Sigmoid colon (tissue), 6 donors: ENCODE measurements at regions not wholly inside any gene's neighbourhood (a gene's known extent, or its start where the extent isn't known, plus 50 kb on each side); places are given as distances from the start of the nearest gene placed in this dataset.

Experiments
- DNase-seq: peaks from one replicate; pipeline ENCODE4 v3.0.0-alpha.2; 2019
- H3K27ac ChIP-seq, 4 donors: fragments of 200-600 bp; sonication (generic); one replicate each; pipeline ENCODE4 v1.5.1; 2016 to 2019; ENCODE audit warnings: mild to moderate bottlenecking in 1 of 4
- H3K27me3 ChIP-seq, 3 donors: fragments of 200-600 bp; sonication (generic); one replicate each; pipeline ENCODE4 v1.5.1; 2019; ENCODE audit warnings: mild to moderate bottlenecking in 1 of 3
- H3K36me3 ChIP-seq, 4 donors: fragments of 200-600 bp; sonication (generic); one replicate each; pipeline ENCODE4 v1.5.1; 2016 to 2019
- H3K4me1 ChIP-seq, 4 donors: fragments of 200-600 bp; sonication (generic); one replicate each; pipeline ENCODE4 v1.5.1; 2017 to 2019
- H3K4me3 ChIP-seq, 4 donors: fragments of 200-600 bp; sonication (generic); one replicate each; pipeline ENCODE4 v1.5.1; 2017 to 2019; ENCODE audit warnings: mild to moderate bottlenecking in 2 of 4, moderate library complexity in 1 of 4
- H3K9me3 ChIP-seq, 4 donors: fragments of 200-600 bp in 3 of 4; sonication (generic) in 3 of 4; one replicate each; pipeline versions ENCODE4 v1.5.1 to v1.6.1; 2013 to 2019
- CTCF ChIP-seq, 4 experiments: fragments of 450-650 bp in 3 of 4; fragments of 200-600 bp in 1 of 4; IDR thresholded peaks; one replicate each; pipeline ENCODE4 v1.5.1; 2016 to 2019; ENCODE audit warnings: antibody characterized with exemption in 4 of 4, mild to moderate bottlenecking in 3 of 4, moderate library complexity in 2 of 4
- EP300 ChIP-seq, 4 donors: sonication (generic); formaldehyde crosslinking; IDR thresholded peaks; one replicate each; pipeline ENCODE4 v1.6.1; 2017; ENCODE audit warnings: antibody characterized with exemption in 4 of 4
- POLR2A ChIP-seq, 2 donors: fragments of 450-650 bp; IDR thresholded peaks; one replicate each; pipeline ENCODE4 v1.6.1; 2016; ENCODE audit warnings: antibody characterized with exemption in 2 of 2, mild to moderate bottlenecking in 2 of 2, moderate library complexity in 2 of 2
- POLR2AphosphoS5 ChIP-seq, 4 donors: sonication (generic); formaldehyde crosslinking; IDR thresholded peaks; one replicate each; pipeline ENCODE4 v1.6.1; 2017; ENCODE audit warnings: antibody characterized with exemption in 4 of 4
- WGBS, 2 donors: extraction: QIAGEN DNeasy Blood & Tissue Kit; methylation state at CpG; one replicate each; pipeline ENCODE4 v1.1.7; 2013; 5-methylcytosine and 5-hydroxymethylcytosine counted together
- intact Hi-C: fragments of 100-400 bp; cut with DNase I; formaldehyde crosslinking; loops from one replicate; pipeline ENCODE4 v1.15.1; 2023
- donor health status: healthy with polysubstance abuse.
- donor health status: healthy.

- no peak for TF ChIP-seq EP300 (IDR thresholded peaks at IDR 0.05)
- Histone ChIP-seq H3K27ac (peak overlapping the region in 1 of 4 donors; percentile 17), H3K27me3 (no peaks in the 10 kb centered on the region), H3K36me3 (no peaks in the 10 kb centered on the region), H3K4me3 (no peak overlapping the region), H3K9me3 (no peaks in the 10 kb centered on the region), H3K4me1 (peaks cover 0 to 9% (median 4%) of the 10 kb centered on the region in 4 donors)
- intact Hi-C loops = no loop called here
- 73 to 84% methylated on average over 6 of the region's 6 CpGs for WGBS, 2 donors
- DNase-seq = no peak
Measured at GRCh38 chr5:14006823-14007520, 62.5 kb upstream of the DNAH5 start.

GRCh38 chr5:14004598-14005394 is 60.3 kb upstream of the DNAH5 start:
- no peaks in the 10 kb centered on the region for H3K4me1 ChIP-seq
- H3K27ac ChIP-seq = no peak overlapping the region
- no peak for TF ChIP-seq EP300 (IDR thresholded peaks at IDR 0.05)
- TF ChIP-seq CTCF (IDR thresholded peaks at IDR 0.05) = no peak
- TF ChIP-seq POLR2AphosphoS5 (IDR thresholded peaks at IDR 0.05) = no peak
- no peak for TF ChIP-seq POLR2A (IDR thresholded peaks at IDR 0.05)
- no peak overlapping the region for H3K4me3 ChIP-seq
- no peak for DNase-seq
- no peaks in the 10 kb centered on the region for H3K9me3 ChIP-seq
- no peaks in the 10 kb centered on the region for H3K27me3 ChIP-seq
- 87% methylated on average over 6 of the region's 6 CpGs for WGBS, 2 donors
- H3K36me3 ChIP-seq = no peaks in the 10 kb centered on the region
- intact Hi-C loops = no loop called here

- Histone ChIP-seq H3K9me3 (no peaks in the 10 kb centered on the region), H3K4me1 (no peaks in the 10 kb centered on the region), H3K27ac (no peak overlapping the region), H3K4me3 (no peak overlapping the region), H3K27me3 (no peaks in the 10 kb centered on the region), H3K36me3 (no peaks in the 10 kb centered on the region)
- TF ChIP-seq EP300 (IDR thresholded peaks at IDR 0.05) (no peak), CTCF (IDR thresholded peaks at IDR 0.05) (no peak), POLR2AphosphoS5 (IDR thresholded peaks at IDR 0.05) (no peak)
- WGBS, 2 donors = 81 to 87% methylated on average over 4 of the region's 4 CpGs
- intact Hi-C loops = no loop called here
- no peak for DNase-seq
Measured at GRCh38 chr5:14003936-14004335, 59.4 kb upstream of the DNAH5 start.

GRCh38 chr5:14003513-14003912 is 59.0 kb upstream of the DNAH5 start:
- Histone ChIP-seq H3K9me3 (no peaks in the 10 kb centered on the region), H3K4me1 (no peaks in the 10 kb centered on the region), H3K27me3 (no peaks in the 10 kb centered on the region), H3K4me3 (no peak overlapping the region), H3K27ac (no peak overlapping the region), H3K36me3 (no peaks in the 10 kb centered on the region)
- intact Hi-C loops = no loop called here
- TF ChIP-seq POLR2AphosphoS5 (IDR thresholded peaks at IDR 0.05) (no peak), POLR2A (IDR thresholded peaks at IDR 0.05) (no peak), CTCF (IDR thresholded peaks at IDR 0.05) (no peak), EP300 (IDR thresholded peaks at IDR 0.05) (no peak)
- DNase-seq = no peak
- WGBS, 2 donors = 87 to 89% methylated on average over 2 of the region's 2 CpGs

- peaks cover 0 to 4% (median 0%) of the 10 kb centered on the region in 4 donors for H3K9me3 ChIP-seq
- WGBS, 2 donors = 61 to 80% methylated on average over 4 of the region's 4 CpGs
Measured at GRCh38 chr5:13998254-13998653, 53.8 kb upstream of the DNAH5 start.

More at GRCh38 chr5:13998254-13998653, 53.8 kb upstream of the DNAH5 start:
- Histone ChIP-seq H3K4me3 (no peak overlapping the region), H3K27me3 (no peaks in the 10 kb centered on the region), H3K36me3 (no peaks in the 10 kb centered on the region), H3K4me1 (no peaks in the 10 kb centered on the region), H3K27ac (no peak overlapping the region)
- intact Hi-C loops = loop anchor here (10.0 kb wide), 1 partner anchor 117 kb away; no protein-coding TSS in a partner anchor
- TF ChIP-seq POLR2A (IDR thresholded peaks at IDR 0.05) (no peak), EP300 (IDR thresholded peaks at IDR 0.05) (no peak), CTCF (IDR thresholded peaks at IDR 0.05) (no peak), POLR2AphosphoS5 (IDR thresholded peaks at IDR 0.05) (no peak)
- no peak for DNase-seq
